Stimulated activated CD8-positive, alpha-beta memory T cell treated with anti-CD3 and anti-CD28 coated beads, Interleukin-12 subunit alpha, Interleukin-12 subunit beta, amount 100 ng/mL, for 1 hour (primary cell): ENCODE measurements at regions not wholly inside any gene's neighbourhood (a gene's known extent, or its start where the extent isn't known, plus 50 kb on each side); places are given as distances from the start of the nearest gene placed in this dataset.
"Not testable (repeated sequence)": the region's sequence is repeated elsewhere in the genome, so short reads cannot be mapped to it uniquely, and the experiment has no call there.

Source experiments
- DNase-seq: peaks from one replicate; pipeline ENCODE4 v3.0.0-alpha.2; 2020; ENCODE audit warnings: low read depth

- DNase-seq: no peak
Measured at GRCh38 chr5:8720506-8720905, 825.4 kb downstream of the SEMA5A start.

GRCh38 chr5:8721536-8721935 lies 824.3 kb downstream of the SEMA5A start:
- no peak for DNase-seq

DNA sequence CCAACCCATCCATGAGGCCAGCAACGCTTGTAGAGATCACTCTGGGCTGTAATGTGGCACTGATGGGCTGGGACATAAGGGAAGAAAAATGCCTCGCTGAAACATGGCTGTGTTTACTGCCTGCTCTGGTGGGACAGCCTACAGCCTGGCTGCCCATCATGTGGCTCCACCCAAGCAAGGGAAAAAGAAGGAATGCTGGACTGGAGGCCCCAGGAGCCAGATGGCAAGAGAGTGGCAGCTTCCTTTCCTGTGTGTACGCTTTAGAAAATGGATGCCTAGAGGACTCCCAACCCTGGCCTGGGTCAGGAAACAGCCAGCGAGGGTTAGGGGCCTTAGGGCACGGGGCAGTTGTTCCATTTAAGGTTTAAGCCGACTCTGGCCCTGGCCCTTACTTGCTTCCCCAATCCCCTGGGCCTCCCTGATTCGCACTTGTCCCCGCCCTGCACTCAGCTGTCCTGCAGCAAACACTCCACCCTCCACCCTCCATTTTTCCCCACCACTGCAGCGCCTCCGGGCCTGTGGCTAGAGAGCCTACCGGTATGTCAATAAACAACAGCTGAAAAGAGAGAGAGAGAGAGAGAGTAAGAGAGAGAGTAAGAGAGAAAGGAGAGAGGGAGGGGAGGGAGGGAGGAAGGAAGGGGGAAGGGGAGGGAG lies 819.4 kb downstream of the SEMA5A start:
- DNase-seq: no peak

GRCh38 chr5:8727396-8727795 lies 818.5 kb downstream of the SEMA5A start:
- DNase-seq: no peak

DNA sequence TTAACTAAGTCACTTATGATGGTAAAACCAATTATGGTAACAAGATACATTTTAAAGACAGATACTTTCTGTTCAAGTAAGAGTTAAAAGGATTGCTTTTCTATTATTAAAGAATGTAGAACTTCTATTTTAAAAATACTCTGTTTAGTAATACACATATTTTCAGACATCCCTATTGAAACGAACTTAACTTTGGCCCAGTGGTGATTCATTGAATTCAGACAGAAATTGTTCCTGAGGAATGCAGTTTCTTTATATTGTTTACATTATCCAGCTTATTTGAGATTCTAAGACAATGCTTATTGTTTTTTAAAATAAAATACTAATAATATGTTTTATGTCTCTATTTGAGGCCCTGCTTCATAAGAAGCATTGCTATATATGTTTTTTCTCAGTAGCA lies 816.4 kb downstream of the SEMA5A start:
- no peak for DNase-seq

DNA sequence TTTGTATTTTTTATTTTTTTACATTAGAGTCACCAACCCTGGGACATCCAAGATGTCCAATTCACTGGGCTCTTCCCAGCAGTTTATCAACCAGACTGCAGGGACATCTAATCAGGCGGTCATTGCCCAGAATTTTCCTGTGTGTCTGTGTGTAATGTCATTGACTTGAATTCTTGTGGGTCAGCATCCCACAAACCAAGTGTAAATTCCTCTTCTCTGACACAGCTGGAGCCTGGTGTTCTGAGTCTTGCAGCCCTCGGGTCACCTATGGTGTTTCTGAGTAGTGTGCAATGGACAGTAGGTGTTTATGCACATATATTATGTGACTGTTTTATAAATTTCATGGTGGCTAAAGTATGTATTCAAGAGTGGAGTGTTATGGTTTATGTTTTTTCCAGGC lies 815.7 kb downstream of the SEMA5A start:
- DNase-seq: no peak

- DNase-seq: not testable (repeated sequence)
Measured at GRCh38 chr5:8731110-8731509, 814.8 kb downstream of the SEMA5A start.

GRCh38 chr5:8740595-8740994 lies 805.3 kb downstream of the SEMA5A start:
- no peak for DNase-seq

- DNase-seq: no peak
Measured at GRCh38 chr5:8749556-8749955, 796.3 kb downstream of the SEMA5A start.

GRCh38 chr5:8750100-8750499 lies 795.8 kb downstream of the SEMA5A start:
- no peak for DNase-seq

- DNase-seq: no peak
Measured at GRCh38 chr5:8751971-8752370, 793.9 kb downstream of the SEMA5A start.

GRCh38 chr5:8752595-8752994 lies 793.3 kb downstream of the SEMA5A start:
- no peak for DNase-seq

DNA sequence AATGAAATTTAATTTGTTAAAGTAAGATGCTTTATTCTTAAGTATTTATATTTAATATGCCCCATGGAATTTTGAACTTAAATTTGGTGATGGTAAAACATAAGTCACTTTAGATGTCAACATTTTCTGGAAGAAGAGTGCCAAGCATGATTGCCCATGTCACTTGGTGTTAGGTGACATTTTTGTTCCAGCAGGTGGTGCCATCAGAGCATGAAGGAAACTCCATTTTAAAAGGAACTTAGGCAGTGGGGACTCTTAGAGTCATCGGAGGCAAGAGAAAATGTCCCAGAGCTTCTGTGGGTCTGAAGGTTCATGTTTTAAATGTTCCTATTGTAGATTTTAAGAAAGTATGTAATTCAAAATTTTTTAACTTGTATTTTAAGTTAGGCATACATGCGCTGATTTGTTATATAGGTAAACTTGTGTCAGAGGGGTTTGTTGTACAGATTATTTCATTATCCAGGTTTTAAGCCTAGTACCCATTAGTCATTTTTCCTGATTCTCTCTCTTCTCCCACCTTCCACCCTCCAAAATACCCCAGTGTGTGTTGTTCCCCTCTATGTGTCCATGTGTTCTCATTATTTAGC lies 789.3 kb downstream of the SEMA5A start:
- no peak for DNase-seq

DNA sequence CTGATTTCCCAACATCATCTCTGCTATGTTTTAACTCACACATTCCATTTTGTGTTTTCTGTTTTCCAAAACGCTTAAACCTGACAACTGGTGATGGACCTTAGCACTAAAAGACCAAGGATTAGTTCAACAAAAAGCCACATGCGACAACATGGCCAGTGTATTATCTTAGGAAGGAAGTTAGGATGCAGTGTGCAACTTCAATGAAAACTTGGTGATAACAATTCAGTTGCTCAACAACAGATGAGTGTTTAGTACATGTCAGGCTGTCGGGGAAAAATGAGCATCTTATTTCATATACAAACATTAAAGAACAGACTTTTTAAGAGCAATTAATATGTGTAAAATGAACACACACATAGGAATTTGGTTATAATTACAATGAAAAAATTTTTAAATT lies 780.0 kb downstream of the SEMA5A start:
- DNase-seq: no peak

DNA sequence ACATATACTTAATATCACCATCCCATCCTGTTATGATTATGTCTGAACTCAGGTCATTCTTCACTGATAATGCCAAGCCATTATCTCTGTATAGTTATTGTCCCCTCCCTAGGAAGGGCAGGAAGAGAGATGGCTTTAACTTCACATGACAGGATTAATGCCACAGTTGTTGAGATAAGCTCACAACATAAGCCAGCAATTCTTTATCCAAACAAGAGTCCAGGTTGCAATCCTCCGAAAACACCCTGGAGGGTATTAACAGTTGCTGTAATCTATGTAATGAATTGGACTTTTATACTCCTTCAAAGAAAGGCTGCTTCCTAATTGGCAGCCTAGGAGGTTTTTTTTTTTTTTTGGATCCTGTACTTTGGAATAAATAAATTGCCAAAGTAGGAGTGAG lies 779.4 kb downstream of the SEMA5A start:
- no peak for DNase-seq

DNA sequence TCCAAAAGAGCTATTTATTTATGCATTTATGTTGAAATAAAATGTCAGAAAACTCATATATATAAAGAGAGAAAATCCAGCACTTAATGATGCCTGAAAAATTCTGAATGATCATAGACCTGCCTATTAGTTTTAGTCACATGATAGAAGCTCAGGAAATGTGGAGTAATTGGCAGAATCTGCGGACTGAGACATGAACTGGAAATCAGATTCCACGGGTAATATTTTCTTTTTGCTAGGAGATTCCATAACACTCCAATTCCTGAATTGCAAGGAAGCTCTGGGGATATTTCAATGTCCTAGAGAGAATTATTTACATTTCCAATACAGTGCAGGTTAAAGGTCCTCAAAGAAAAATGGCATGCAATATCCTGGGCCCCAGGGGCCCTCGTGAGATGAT lies 778.8 kb downstream of the SEMA5A start:
- DNase-seq: no peak

GRCh38 chr5:8767746-8768145 lies 778.1 kb downstream of the SEMA5A start:
- DNase-seq: no peak

DNA sequence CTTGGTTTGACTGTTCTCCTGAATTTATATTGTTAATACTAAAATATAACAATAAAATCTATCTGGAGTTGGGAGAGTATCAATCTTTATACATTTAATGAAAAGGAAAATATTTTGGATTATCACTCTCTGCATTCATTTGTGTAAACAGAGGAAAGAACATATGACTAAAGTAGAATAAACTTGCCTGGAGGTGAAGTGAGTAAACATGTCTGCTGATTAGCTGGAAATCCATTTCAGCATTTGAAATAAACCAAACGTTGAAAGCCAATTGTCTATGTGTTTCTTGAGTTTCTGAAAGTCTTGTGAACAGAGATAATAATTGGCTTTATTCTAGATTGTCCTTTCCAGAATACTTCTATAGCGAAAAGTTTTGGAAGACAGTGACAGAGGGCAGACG lies 776.2 kb downstream of the SEMA5A start:
- no peak for DNase-seq

GRCh38 chr5:8770431-8770830 lies 775.4 kb downstream of the SEMA5A start:
- DNase-seq: no peak

DNA sequence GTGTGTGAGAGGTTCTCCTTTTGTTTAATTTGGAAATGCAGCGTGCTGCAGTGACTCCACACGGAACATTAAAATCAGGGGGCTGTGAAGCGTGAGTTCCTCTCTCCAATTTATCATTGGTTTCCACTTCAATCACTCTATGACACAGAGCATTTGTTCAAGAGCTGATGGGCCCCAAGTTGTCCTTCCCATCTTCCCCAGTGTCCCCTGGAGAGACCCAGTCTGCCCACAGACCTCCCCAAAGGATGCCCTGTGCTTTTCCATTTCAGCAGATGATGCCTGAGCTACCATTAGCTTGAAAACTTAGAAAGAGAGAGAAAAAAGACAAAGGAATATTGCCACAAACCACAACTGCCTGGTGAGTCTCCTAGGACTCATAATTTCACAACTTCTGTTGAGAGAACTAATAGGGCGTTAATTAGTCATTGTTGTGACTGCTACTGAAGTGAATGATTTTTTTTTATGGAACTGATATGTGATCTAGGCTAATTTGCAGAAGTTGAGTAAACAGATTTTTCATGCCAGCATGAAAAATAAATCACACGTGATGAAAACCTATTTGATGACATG lies 772.7 kb downstream of the SEMA5A start:
- no peak for DNase-seq

DNA sequence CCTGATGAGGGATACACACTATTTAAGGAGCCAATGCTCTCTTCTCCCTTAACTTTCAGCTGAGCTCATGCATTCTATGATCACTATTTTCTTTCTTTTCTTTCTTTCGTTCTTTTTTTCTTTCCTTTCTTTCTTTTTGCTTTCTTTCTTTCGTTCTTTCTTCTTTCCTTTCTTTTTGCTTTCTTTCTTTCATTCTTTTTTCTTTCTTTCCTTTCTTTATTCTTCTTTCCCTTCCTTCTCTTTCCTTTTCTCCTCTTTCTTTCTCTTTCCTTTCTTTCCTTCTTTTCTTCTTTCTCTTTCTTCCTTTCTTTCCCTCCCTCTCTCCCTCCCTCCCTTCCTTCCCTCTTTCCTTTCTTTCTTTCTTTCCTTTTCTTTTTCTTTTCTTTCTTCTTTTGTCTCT lies 761.2 kb downstream of the SEMA5A start:
- no peak for DNase-seq

DNA sequence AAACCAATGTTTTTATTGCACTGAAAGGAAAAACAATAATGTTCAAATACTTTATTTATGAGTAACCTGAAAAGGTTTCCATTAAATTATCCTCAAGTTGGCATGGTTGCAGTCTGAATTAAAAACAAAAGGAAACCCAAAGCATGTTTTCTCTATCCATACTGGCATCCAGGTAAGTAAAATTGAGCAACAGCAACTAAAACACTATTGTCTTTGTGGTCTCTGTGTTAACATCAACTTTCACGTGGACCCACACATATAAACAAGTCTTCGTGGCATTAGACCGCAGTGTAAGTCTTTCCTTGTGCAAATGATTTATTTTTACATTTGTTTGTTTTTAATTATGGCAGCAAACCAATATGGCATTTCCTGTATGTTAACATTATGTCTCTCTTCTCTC lies 757.6 kb downstream of the SEMA5A start:
- DNase-seq: no peak

DNA sequence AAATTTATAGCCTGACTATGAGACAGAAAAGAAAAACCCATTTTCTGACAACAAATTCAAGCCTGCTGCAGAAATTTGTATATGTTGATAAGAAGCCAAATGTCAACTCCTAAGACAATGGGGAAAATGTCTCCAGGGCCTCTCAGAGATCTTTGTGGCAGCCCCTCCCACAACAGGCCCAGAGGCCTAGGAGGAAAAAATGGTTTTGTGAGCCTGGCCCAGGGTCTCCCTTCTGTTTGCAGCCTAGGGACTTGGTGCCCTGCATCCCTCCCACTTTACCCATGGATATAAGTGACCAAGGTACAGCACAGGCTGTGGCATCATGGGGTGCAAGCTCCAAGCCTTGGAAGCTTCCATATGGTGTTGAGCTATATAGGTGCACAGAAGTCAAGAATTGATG lies 740.2 kb downstream of the SEMA5A start:
- no peak for DNase-seq

GRCh38 chr5:8807636-8808035 lies 738.2 kb downstream of the SEMA5A start:
- no peak for DNase-seq
